CD14-positive monocyte (primary cell): ENCODE measurements at regions not wholly inside any gene's neighbourhood (a gene's known extent, or its start where the extent isn't known, plus 50 kb on each side); places are given as distances from the start of the nearest gene placed in this dataset.

Experiments used
- DNase-seq, 3 donors: peaks; one replicate each; pipeline ENCODE4 v3.0.0-alpha.2; 2011 to 2022
- H2AFZ ChIP-seq: 2 replicates; pipeline ENCODE4 v1.6.0; 2012; ENCODE audit warnings: mild to moderate bottlenecking, low read depth, low read length, inconsistent platforms; ENCODE audit not compliant: insufficient read depth, poor library complexity, severe bottlenecking
- H3K27ac ChIP-seq, 2 donors: 1 replicate in 1 of 2; 2 replicates in 1 of 2; pipeline ENCODE4 v1.5.1; 2012 to 2013; ENCODE audit warnings: low read length in 2 of 2, control low read depth in 1 of 2, inconsistent platforms in 1 of 2, low read depth in 1 of 2, mild to moderate bottlenecking in 1 of 2
- H3K27me3 ChIP-seq, 2 donors: one replicate each; pipeline versions ENCODE4 v1.6.0 to v1.6.1; 2011 to 2013; ENCODE audit warnings: low read length in 2 of 2; ENCODE audit not compliant: control insufficient read depth in 2 of 2, insufficient read depth in 2 of 2
- H3K36me3 ChIP-seq, 2 donors: replicated peaks in 1 of 2; 1 replicate in 1 of 2; 2 replicates in 1 of 2; pipeline versions ENCODE4 v1.5.1 to v1.6.1; 2012 to 2013; ENCODE audit warnings: low read length in 2 of 2, control low read depth in 1 of 2, inconsistent platforms in 1 of 2, mild to moderate bottlenecking in 1 of 2; ENCODE audit not compliant: insufficient read depth in 2 of 2, control insufficient read depth in 1 of 2
- H3K4me1 ChIP-seq, 2 donors: 1 replicate in 1 of 2; 2 replicates in 1 of 2; pipeline versions ENCODE4 v1.5.1 to v1.6.1; 2012 to 2013; ENCODE audit warnings: low read length in 2 of 2, control low read depth in 1 of 2, inconsistent platforms in 1 of 2, mild to moderate bottlenecking in 1 of 2, moderate library complexity in 1 of 2; ENCODE audit not compliant: insufficient read depth in 2 of 2, control insufficient read depth in 1 of 2
- H3K4me2 ChIP-seq: replicated peaks from 2 replicates; pipeline ENCODE3; 2012; ENCODE audit warnings: low read length, moderate library complexity, mild to moderate bottlenecking; ENCODE audit not compliant: poor library complexity, severe bottlenecking; ENCODE audit errors: extremely low read depth
- H3K4me3 ChIP-seq, 3 experiments: fragments of 200-600 bp in 1 of 3; sonication (generic) in 1 of 3; replicated peaks in 1 of 3; 1 replicate in 2 of 3; 2 replicates in 1 of 3; pipeline ENCODE4 v1.5.1; 2011 to 2013; ENCODE audit warnings: low read length in 3 of 3, mild to moderate bottlenecking in 3 of 3, control low read depth in 2 of 3, low read depth in 2 of 3, inconsistent platforms in 1 of 3, moderate library complexity in 1 of 3
- H3K79me2 ChIP-seq: 2 replicates; pipeline ENCODE4 v1.6.0; 2012; ENCODE audit warnings: mild to moderate bottlenecking, control low read depth, inconsistent platforms, low read length, moderate library complexity; ENCODE audit not compliant: insufficient read depth
- H3K9ac ChIP-seq: 2 replicates; pipeline ENCODE4 v1.6.0; 2017; ENCODE audit warnings: low read length, mild to moderate bottlenecking; ENCODE audit not compliant: insufficient read depth, poor library complexity, severe bottlenecking
- H3K9me3 ChIP-seq, 2 donors: replicated peaks in 1 of 2; 1 replicate in 1 of 2; 2 replicates in 1 of 2; pipeline versions ENCODE4 v1.5.1 to v1.6.1; 2012 to 2013; ENCODE audit warnings: low read length in 2 of 2, control low read depth in 1 of 2; ENCODE audit not compliant: control insufficient read depth in 1 of 2, insufficient read depth in 1 of 2
- H4K20me1 ChIP-seq: 2 replicates; pipeline ENCODE4 v1.6.0; 2012; ENCODE audit warnings: mild to moderate bottlenecking, low read length, control low read depth, moderate library complexity; ENCODE audit not compliant: insufficient read depth
- H3K27ac Mint-ChIP-seq, 7 donors: one replicate each; pipeline ENCODE4 v1.8.0; 2020; ENCODE audit warnings: mild to moderate bottlenecking in 7 of 7, mixed read lengths in 7 of 7, moderate library complexity in 6 of 7, inconsistent platforms in 2 of 7
- H3K27me3 Mint-ChIP-seq, 3 donors: one replicate each; pipeline ENCODE4 v1.8.0; 2021 to 2022; ENCODE audit warnings: low read depth in 3 of 3, mild to moderate bottlenecking in 3 of 3, mixed read lengths in 3 of 3, moderate library complexity in 3 of 3, inconsistent platforms in 1 of 3
- H3K36me3 Mint-ChIP-seq, 2 donors: one replicate each; pipeline ENCODE4 v1.8.0; 2020; ENCODE audit warnings: mixed read lengths in 2 of 2, inconsistent platforms in 1 of 2, mild to moderate bottlenecking in 1 of 2
- H3K4me1 Mint-ChIP-seq: one replicate; pipeline ENCODE4 v1.8.0; 2020; ENCODE audit warnings: mild to moderate bottlenecking, mixed read lengths
- H3K4me3 Mint-ChIP-seq, 2 donors: one replicate each; pipeline ENCODE4 v1.8.0; 2020; ENCODE audit warnings: mild to moderate bottlenecking in 2 of 2, mixed read lengths in 2 of 2, moderate library complexity in 1 of 2
- H3K9me3 Mint-ChIP-seq, 7 donors: one replicate each; pipeline ENCODE4 v1.8.0; 2020 to 2022; ENCODE audit warnings: mixed read lengths in 7 of 7, mild to moderate bottlenecking in 6 of 7, moderate library complexity in 6 of 7, inconsistent platforms in 2 of 7
- CTCF ChIP-seq: fragments of 200-600 bp; IDR thresholded peaks from one replicate; pipeline ENCODE4 v1.8.0; 2022; ENCODE audit warnings: antibody characterized with exemption, mild to moderate bottlenecking
- WGBS: methylation state at CpG from one replicate; pipeline ENCODE4 v1.1.5; 2013; ENCODE audit warnings: missing lambda C conversion rate; ENCODE audit not compliant: insufficient coverage; 5-methylcytosine and 5-hydroxymethylcytosine counted together
- intact Hi-C, 2 donors: fragments of 100-400 bp; cut with micrococcal nuclease; formaldehyde crosslinking; loops; one replicate each; pipeline versions ENCODE4 v1.15.0 to v1.15.1; 2023

GRCh38 chr2:203621981-203622515 lies 84.4 kb upstream of the CD28 start:
- Histone ChIP-seq H3K27ac (no peak overlapping the region), H3K36me3 (no peaks in the 10 kb centered on the region), H4K20me1 (no peaks in the 10 kb centered on the region), H3K9me3 (no peaks in the 10 kb centered on the region), H3K9ac (no peak overlapping the region), H3K4me2 (no peak overlapping the region), H3K79me2 (no peaks in the 10 kb centered on the region), H2AFZ (no peak overlapping the region), H3K4me3 (no peak overlapping the region), H3K4me1 (no peaks in the 10 kb centered on the region), H3K27me3 (no peaks in the 10 kb centered on the region)
- H3K27ac Mint-ChIP-seq: no peak overlapping the region
- TF ChIP-seq CTCF: no peak
- no peak for DNase-seq
- H3K4me1 Mint-ChIP-seq: peaks cover 4% of the 10 kb centered on the region
- peaks cover 0 to 9% (median 4%) of the 10 kb centered on the region in 7 donors for H3K9me3 Mint-ChIP-seq
- no peaks in the 10 kb centered on the region for H3K36me3 Mint-ChIP-seq
- H3K27me3 Mint-ChIP-seq: peaks cover 0 to 7% (median 3%) of the 10 kb centered on the region in 3 donors
- intact Hi-C loops: no loop called here
- no peak overlapping the region for H3K4me3 Mint-ChIP-seq
- 100% methylated on average over 1 of the region's 5 CpGs for WGBS

GRCh38 chr2:203623096-203623495 lies 83.3 kb upstream of the CD28 start:
- H3K4me2 ChIP-seq: no peak overlapping the region
- DNase-seq: no peak
- no peak overlapping the region for H2AFZ ChIP-seq
- H3K79me2 ChIP-seq: no peaks in the 10 kb centered on the region
- peaks cover 0 to 9% (median 3%) of the 10 kb centered on the region in 7 donors for H3K9me3 Mint-ChIP-seq
- H3K4me1 ChIP-seq: no peaks in the 10 kb centered on the region
- no peaks in the 10 kb centered on the region for H4K20me1 ChIP-seq
- H3K27ac Mint-ChIP-seq: no peak overlapping the region
- no peaks in the 10 kb centered on the region for H3K27me3 ChIP-seq
- no peak overlapping the region for H3K4me3 Mint-ChIP-seq
- TF ChIP-seq CTCF: no peak
- intact Hi-C loops: no loop called here
- H3K27ac ChIP-seq: no peak overlapping the region
- H3K9ac ChIP-seq: no peak overlapping the region
- no peak overlapping the region for H3K4me3 ChIP-seq
- no peaks in the 10 kb centered on the region for H3K36me3 Mint-ChIP-seq
- H3K36me3 ChIP-seq: no peaks in the 10 kb centered on the region
- H3K27me3 Mint-ChIP-seq: peaks cover 0 to 7% (median 3%) of the 10 kb centered on the region in 3 donors
- WGBS: no CpG with 5 or more reads among the region's 3 CpGs
- no peaks in the 10 kb centered on the region for H3K9me3 ChIP-seq
- H3K4me1 Mint-ChIP-seq: peaks cover 4% of the 10 kb centered on the region
